ENCODE measurements at regions not wholly inside any gene's neighbourhood (a gene's known extent, or its start where the extent isn't known, plus 50 kb on each side); places are given as distances from the start of the nearest gene placed in this dataset.

DNA sequence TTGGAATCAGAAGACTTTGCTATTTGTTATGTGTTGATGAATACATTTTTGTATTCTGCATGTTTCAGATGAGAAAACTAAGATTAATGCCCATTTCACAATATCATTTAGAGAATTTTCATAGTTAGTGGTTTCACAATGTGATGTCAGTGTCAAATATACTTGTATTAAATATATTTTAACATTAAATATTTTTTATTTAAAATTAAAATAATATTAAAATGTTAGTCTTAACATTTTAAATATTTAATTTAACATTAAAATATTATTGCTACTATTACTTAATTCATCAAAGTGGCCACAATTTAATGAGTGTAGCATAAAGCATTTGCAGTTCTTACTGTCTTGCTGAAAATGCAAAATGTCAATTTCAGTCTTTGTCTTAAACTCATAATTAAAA, 478.8 kb downstream of the KCNJ2 start:
- no peak for DNase-seq (ENCODE audit: low spot score)

DNA sequence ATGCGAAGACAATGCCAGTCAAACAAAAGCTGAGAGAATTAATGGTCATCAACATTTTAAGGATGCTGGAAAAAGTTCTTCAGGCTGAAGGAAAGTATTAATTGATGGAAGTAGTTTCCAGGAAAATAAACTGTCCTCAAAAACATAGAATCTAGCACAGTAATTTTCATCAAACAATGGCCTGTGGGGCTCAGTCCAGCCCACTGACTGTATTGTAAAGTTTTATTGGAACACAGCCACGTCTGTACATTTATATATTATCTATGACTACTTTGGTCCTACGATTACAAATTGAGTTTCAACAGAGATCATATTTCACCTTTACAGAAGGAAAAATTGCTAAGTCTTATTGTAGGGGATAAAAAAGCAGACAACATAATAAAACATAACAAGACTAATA, 484.5 kb downstream of the KCNJ2 start:
- peak; percentile 12 for DNase-seq (ENCODE audit: low spot score)

DNA sequence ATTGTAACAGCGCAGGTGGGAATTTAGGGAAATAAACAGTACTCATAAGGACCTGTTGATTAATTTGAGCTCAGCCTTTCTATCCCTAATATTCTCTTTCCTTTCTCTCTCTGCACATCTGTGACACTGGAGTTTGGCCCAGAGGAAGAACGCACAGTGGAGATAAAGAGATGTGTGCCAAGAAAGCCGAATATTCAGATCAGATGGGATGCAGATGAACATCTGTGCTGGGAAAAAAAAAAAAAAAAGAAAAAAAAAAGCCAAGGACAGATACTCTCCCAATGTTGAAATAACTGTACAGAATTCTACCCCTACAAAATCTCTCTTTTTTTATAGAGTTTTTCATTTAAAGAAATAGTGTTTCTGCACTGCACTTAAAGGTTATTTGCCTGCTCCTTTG, 485.4 kb downstream of the KCNJ2 start:
- peak; percentile 84 for DNase-seq (ENCODE audit: low spot score)

DNA sequence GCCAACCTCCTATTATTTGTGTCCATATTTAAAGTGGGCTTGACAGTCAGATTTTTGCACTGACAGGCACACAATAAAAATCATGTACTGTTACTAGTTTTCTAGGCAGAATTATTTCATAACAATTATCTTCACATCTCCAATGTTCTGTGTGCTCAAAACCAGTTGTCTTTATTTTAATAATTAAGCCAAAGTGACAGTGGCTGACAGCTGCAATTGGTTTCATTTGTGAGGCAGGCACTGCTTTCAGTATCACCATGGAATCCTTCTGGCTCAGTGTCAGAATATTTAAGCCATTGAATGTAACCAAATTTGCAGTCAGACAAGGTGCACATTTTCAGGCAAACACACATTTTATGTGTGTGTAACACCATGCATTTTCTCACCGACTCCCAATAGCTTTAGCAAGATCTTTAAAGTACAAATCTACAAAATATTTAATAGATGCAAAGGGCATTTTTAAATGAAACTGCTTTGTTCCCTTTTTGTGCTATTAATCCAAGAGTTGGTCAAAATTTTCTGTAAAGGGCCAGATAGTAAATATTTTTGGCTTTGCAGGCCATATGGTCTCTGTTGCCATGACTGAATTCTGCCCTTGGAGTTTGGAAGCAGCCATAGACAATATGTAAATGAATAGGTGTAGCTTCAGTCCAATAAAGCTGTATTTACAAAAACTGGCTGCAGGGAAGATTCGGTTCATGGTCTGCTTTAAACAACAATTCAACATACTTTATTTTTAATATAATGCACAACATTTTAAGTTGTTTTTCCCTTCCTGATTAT, 486.0 kb downstream of the KCNJ2 start:
- peak; percentile 66 for DNase-seq (ENCODE audit: low spot score)

DNA sequence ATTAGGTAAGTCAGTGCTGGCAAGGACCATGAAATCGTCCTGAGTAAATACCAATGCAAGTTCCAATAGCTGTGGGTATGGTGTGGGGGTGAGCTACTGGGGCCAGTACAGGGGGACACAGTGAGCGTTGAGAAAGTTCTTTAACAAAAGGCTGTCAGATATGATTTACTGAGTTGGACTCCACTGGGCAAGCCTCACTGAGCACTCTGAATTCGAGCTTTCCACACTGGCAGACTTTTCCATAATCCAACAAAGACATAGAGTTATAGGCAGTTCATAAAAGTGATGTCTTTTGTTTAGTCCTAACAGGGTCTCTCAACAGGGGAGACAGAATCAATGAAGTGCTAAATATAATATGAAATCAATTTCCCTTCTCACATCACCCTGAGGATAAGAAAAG, 489.0 kb downstream of the KCNJ2 start:
- DNase-seq (ENCODE audit: low spot score), result no peak

DNA sequence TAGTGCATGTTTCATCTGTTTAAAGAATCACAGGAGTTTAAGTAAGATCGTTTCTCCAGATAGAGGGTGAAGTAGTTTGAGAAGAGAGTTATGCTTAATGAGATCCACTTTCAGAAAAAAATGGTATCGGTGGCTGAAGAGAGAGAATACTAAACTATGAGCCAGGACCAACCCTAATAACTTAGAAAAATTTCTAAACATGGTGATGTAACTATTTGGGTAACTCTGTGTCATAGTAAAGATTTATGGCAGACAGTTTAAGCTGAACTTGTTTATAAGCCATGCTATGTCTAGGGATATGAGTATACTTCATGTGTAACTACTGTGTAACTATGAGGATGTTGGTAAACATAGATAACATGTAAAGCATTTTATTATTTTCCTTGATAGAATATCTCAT, 489.5 kb downstream of the KCNJ2 start:
- DNase-seq (ENCODE audit: low spot score), result no peak

DNA sequence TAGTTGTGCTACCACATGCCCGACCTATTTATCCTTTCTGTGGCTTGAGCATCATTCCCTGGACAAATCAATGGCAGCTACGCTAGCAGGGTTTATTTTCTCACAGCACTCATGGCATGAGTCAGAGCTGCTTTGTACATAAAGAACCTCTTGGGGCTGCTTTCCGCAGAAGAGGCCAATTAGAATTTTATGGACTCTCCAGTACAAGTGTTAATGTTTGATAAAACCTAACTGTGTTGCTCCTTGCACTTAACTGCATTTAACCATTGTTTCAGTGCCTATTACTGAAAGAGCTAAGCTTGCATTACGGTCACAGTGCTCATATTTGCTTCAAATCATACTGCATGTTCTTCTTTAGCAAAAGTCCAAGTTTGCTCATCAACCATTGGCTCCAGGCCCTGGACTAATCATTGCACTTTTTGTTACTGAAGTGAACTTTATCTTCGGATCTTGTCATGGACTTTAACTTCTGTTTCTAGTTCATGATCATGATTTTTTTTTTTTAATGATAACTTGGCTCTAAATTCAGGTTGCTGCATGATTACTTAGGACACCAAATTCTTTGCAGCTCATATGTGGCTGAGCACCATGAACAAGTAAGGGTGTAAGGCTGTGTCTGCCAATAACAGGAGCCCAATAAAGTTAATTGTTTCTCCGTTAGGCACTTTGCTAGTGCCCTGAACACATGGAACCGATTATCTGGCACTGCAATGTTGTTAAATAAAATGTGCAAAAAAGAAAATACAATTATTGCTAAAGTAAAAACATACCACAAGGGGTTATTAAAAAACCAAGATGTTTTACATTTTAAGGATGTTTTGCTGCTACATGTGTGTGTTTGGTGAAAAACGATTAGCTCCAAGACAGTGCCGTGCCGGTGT, 492.2 kb downstream of the KCNJ2 start:
- DNase-seq (ENCODE audit: low spot score), result peak; percentile 9

DNA sequence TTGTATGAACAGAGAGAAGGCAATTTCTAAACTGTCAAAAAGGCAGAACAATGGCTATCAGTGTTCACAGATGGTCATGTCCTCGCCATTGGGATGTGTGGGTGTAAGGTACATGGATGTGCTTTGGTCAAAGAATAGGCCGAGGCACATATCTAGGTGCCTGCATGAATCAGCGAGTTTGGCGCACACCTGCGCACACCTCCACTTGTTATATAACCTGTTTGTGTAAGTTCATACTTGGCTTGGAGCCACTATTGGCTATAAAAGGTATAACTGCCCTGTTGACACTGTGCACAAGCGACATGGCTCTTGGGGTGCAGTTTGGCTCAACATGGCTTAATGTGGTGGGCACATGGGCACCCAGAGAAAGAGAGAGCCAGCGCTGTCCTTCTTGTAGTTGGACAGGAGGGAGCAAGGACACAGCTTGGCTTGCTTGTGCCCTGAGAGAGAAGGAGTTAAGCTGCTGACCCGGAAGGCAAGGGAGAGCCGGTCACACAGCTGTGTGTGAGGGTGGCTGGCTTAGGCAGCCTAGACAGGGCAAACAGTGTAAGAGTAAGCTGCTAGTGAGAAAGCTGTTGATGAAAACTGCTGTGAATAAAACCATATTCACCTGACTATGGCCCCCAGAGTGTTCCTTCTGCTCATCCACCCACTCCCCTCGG, 499.1 kb downstream of the KCNJ2 start:
- DNase-seq (ENCODE audit: low spot score), result no peak

DNA sequence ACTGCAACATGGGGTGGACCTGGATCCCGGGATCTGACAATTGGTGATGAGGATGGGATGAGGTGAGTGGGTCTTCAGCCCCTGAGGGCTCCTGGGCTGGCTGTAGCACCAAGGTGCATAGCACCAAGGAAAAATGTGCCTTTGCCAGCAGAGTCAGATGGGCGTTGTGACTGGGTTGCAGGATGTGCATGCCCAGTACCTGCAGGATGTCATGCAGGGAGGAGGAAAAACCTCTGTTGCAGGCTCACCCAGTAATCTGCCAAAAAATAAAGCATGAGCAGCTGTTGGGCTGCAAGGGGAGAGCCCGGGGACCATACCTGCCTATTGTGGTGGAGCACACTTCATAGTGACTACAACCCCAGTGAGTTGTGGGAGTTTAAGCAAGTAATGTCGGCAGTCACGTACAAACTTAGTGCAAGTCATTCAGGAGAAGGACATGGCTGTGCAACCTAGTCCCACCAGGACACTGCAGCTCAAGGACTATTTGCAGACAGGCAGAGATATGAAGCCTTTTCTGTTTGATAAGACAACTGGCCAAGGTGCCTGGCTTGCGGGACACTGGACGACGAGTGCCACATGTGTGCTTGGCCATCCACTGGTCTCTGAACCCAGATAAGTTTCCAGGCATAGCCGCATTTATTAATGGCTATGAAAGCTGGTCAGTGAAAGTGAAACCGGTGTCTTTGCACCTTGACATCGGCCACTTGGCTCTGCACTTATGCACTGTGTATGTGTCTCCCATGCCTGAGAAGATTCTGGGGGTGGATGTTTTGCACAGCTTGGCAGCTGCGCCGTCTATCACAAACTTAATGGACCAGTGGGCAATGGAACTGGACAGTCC, 499.8 kb downstream of the KCNJ2 start:
- DNase-seq (ENCODE audit: low spot score), result no peak

DNA sequence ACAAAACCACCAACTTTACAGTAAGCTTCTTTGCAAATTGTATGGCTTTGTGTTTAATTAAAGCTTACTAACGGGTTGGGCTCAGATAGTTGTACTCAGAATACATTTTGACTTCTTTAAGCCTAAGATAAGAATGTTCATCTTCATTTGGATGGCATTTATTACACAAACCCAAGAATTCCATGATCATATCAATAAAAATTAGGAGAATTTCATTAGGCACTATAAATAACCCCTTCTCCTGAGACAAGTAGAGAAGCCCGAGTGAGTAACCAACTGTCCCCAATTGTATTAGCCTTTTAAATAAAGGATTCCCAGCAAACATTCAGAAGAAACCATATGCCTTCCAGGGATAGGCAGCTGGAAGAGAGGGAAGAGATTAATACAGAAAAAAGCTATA, 504.7 kb downstream of the KCNJ2 start:
- no peak for DNase-seq (ENCODE audit: low spot score)

DNA sequence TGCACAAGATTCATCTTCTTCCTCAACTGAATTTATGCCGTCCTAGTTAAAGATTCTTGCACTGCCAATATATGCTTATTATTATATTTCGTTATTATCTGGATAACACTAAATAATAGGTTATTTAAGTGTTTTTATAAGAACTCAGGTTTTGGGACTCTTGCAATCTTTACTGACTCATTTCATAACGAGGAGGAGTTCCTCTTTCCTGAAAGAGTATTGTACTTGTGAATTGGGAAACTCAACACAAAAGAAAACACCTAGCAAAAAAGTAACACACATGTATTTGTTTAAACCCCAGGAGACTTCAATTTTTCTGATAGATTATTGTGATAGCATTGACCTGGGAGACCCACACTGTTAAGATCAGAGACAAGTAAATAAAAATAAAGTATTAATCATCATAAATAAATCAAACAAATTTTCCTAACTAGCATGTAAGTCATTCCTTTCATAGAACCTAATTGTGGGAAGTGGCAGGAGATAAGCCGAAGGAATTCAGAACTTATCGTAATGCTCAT, 505.8 kb downstream of the KCNJ2 start:
- DNase-seq (ENCODE audit: low spot score), result no peak

DNA sequence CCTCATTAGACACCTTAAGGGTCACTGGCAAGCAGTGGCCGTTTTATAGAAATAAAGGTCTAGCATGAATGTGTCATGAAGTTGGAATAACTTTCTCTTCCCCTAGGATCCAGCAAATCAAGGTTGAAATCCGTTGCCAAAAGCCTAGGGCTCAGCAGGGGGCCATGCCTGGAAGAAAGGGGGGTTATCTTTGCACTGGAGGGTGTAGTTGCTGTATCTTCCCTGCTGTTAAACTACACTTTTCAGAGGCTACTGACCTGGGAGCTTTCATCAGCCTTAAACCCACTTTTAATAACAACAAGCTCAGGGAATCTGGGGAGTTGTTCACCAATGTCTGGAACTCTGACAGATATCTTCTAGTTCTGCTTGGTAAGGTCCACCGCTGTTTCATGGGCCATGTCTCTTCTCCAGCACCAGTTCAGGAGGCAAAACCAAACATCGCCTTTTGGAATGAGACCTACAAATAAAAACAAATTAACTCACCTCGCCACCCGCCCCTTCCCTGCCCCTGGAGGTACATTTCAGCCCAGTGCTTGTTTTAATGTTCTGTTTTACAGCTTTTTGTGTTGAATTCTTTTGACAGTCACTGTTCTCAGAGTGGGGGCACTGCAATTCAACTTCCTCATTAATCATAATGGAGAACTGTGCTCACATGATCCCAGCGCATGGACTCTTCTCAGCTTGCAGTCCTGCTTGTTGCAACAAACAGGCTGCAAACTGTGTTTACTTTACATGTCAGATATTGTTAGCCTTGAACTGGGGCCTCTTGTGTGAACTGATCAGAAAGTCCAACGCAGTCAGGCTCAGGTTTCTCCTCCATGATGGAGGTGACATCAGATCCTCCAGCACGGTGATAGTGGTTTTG, 508.7 kb downstream of the KCNJ2 start:
- DNase-seq (ENCODE audit: low spot score), result no peak

DNA sequence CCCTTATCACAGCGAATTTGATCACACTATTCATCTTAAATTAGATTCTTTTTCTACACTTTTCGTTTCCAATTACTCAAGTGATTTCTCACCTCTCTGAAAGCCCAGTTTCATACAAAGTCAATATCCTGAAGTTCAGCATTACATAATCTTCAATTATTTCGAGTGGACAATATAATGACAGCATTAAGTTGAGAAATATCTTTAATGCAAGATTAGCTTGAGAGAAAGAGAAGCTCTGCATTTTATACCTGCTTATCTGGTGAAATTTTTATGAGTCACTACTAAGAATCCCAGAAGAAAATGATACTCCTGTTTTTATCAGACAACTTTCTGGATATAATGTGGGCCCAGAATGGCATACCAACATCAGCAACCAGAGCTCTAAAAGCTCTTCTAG, 509.6 kb downstream of the KCNJ2 start:
- DNase-seq (ENCODE audit: low spot score), result no peak

DNA sequence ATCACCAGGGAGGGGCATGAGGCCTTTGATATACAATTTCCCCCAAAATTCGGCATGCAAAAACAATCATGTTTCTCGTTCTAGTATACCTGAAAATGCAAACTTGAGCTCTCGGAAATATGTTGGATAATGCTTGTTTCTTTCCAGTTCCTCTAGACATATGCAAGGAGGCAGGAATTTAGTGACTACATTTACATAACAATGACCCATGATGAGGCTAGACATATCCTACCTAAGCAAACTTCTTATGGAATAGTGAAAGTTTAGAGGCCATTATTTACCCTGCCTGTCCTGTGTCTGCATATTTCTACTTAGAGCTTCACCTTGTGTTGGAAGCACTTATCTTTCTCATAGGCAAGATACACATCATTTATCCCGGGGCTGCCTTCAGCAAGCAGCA, 514.6 kb downstream of the KCNJ2 start:
- no peak for DNase-seq (ENCODE audit: low spot score)

DNA sequence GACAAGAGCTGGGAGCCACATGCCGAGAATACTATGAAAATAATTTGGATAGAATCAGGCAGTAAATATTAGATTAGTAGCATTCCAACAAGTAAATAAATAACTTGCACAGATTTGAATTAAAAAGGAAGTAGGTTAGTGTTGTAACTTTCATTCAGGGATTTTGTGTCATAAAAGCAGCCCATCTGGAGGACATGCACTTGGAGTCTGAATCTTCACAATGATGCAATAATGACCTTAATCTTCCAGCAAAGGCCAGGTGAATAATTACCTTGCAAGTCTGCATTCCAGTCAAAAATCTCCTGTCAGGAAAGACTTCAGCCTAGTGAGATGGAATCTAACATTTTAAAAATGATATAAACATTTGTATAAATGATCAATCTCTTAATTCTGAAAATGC, 518.1 kb downstream of the KCNJ2 start:
- DNase-seq (ENCODE audit: low spot score), result no peak

DNA sequence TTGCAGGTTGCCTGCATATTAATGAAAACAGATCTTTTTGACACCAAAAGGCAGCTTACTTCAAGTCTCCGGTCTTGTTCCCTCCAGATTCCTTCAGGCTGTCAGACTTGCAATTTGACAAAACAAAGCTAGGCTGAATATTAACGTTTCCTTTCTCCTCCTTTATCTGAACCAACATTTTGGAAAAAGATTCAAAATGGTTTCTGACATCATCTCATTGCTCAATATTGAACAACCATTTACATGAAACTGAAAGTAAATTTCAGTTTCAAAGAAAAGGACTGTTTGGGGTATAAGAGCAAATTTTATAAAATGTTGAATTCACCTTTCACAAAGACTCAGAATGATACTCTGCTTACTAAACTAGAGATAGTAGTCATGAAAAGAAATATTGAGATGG, 521.8 kb downstream of the KCNJ2 start:
- DNase-seq (ENCODE audit: low spot score), result no peak

DNA sequence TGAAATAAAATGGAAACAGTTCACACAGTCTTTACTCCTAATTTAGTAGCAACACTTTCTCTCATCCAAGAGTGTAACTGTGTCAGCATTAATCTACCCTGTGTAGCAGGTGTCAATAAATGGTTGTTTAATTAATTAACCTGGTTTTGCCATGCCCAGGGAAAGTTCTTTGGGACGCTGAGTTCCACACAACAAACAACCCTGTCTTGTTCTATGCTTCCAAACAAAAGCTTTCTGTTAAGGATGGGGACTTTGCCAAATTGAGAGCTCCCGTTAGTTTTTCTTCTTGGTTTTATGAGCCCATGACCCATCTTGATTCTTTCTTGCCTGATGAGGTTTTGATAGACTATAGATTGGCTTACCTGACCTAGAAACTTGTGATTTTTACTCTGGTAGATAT, 530.1 kb downstream of the KCNJ2 start:
- DNase-seq (ENCODE audit: low spot score), result peak; percentile 94

DNA sequence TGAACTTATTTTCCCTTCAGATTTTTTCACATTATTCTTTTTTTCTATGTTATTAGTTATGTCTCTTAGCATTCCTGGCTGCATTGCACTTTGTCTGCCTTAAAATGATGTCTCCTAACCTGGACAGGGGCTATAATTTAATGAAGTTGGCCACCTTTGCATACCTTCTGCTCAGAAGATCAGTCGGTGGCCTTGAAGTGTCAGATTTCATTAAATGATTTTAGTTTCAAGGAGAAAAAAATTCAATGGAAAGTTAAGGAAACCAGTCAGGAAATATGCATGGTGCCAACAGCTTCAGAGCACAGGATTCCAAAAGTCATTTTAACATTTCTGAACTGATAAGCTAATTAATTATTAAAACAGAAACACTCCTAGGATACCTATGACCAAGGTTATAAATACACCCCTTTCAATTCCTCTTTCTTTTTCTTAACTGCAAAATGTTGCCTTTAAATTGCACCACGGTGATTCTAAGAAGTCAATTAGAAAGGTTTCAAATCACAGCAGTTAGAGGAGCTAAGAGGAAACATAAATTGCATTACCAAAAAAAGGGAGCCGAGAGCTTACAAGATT, 533.4 kb downstream of the KCNJ2 start:
- DNase-seq (ENCODE audit: low spot score), result no peak

DNA sequence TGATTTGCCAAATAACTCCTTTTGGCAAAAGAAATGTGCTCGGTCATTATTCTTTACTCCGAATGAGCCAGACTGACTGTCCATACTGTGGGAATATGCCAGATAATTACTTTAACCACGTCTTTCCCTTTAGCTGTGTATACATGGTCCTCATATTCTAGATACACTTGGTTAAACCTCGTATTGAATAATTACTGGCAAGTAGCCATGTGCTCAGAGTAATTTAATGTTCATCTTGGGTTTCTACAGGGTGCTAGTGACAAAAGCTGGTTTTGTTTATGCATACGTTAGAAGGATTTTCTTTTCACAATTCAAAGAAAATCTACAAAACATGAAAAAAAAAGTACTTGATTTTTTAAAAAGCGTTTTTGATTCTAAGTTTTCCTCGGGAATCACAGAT, 540.3 kb downstream of the KCNJ2 start:
- DNase-seq (ENCODE audit: low spot score), result no peak

DNA sequence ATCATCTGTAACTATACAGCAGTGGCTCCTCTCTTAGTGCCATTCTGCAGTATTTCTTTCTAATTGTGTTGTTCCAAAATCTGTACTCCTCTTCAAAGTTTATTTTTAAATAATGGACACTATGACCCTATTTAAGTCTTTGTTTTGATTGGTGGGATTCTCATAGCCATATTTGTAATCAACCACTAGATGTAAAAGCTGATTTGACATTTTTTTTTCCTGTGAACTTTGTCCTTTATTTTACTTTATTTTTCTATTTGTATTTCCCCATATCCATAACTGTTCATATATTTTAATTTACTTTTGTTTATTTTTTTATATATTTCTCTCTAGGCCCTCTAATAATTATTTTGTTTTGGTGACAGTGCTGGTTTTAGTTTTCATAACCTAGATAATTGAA, 544.4 kb downstream of the KCNJ2 start:
- DNase-seq (ENCODE audit: low spot score), result no peak
